ENCODE measurements at regions not wholly inside any gene's neighbourhood (a gene's known extent, or its start where the extent isn't known, plus 50 kb on each side); places are given as distances from the start of the nearest gene placed in this dataset.

- TF ChIP-seq SIN3A (IDR thresholded peaks at IDR 0.05; ENCODE audit: borderline replicate concordance, insufficient read depth, low read length), result no peak
- TF ChIP-seq POLR2AphosphoS5 (IDR thresholded peaks at IDR 0.05; ENCODE audit: low read depth, low read length), result no peak
- TF ChIP-seq, protein P1, sequence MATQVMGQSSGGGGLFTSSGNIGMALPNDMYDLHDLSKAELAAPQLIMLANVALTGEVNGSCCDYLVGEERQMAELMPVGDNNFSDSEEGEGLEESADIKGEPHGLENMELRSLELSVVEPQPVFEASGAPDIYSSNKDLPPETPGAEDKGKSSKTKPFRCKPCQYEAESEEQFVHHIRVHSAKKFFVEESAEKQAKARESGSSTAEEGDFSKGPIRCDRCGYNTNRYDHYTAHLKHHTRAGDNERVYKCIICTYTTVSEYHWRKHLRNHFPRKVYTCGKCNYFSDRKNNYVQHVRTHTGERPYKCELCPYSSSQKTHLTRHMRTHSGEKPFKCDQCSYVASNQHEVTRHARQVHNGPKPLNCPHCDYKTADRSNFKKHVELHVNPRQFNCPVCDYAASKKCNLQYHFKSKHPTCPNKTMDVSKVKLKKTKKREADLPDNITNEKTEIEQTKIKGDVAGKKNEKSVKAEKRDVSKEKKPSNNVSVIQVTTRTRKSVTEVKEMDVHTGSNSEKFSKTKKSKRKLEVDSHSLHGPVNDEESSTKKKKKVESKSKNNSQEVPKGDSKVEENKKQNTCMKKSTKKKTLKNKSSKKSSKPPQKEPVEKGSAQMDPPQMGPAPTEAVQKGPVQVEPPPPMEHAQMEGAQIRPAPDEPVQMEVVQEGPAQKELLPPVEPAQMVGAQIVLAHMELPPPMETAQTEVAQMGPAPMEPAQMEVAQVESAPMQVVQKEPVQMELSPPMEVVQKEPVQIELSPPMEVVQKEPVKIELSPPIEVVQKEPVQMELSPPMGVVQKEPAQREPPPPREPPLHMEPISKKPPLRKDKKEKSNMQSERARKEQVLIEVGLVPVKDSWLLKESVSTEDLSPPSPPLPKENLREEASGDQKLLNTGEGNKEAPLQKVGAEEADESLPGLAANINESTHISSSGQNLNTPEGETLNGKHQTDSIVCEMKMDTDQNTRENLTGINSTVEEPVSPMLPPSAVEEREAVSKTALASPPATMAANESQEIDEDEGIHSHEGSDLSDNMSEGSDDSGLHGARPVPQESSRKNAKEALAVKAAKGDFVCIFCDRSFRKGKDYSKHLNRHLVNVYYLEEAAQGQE (IDR thresholded peaks at IDR 0.05; ENCODE audit: insufficient read depth in 1 of 2, low read depth in 2 of 2, low read length in 2 of 2), result no peak
- TF ChIP-seq TAF1 (IDR thresholded peaks at IDR 0.05; ENCODE audit: borderline replicate concordance, insufficient read depth, low read length), result no peak
- TF ChIP-seq FOXP2 (optimal IDR thresholded peaks at IDR 0.05; ENCODE audit: borderline replicate concordance, extremely low read depth, extremely low read length, insufficient read depth), result no peak
Measured at GRCh38 chr20:60815656-60816055, 436.4 kb upstream of the CDH4 start.

All from PFSK-1 (cell line).